DMS 273 treated with DMSO at 0.1 percent for 48 hours (cell line): ENCODE measurements at regions not wholly inside any gene's neighbourhood (a gene's known extent, or its start where the extent isn't known, plus 50 kb on each side); places are given as distances from the start of the nearest gene placed in this dataset.
A peak's percentile ranks its signal among the peaks of the same experiment; 100 is the strongest.
"Not testable (repeated sequence)": the region's sequence is repeated elsewhere in the genome, so short reads cannot be mapped to it uniquely, and the experiment has no call there.

Experiments
- DNase-seq: peaks from one replicate; lab custom pipeline; 2025; lab: John Stamatoyannopoulos, UW

GRCh38 chr6:26175033-26175427, 87.8 kb downstream of the HFE start:
- no peak for DNase-seq

GRCh38 chr6:26175428-26176181, 88.4 kb downstream of the HFE start:
- DNase-seq, result no peak

GRCh38 chr6:26179675-26180074, 92.4 kb downstream of the HFE start:
- DNase-seq, result no peak

GRCh38 chr6:26180346-26180745, 93.1 kb downstream of the HFE start:
- DNase-seq, result no peak

GRCh38 chr6:26183237-26183580, 96.0 kb downstream of the HFE start:
- DNase-seq, result no peak

GRCh38 chr6:26183581-26184366, 96.5 kb downstream of the HFE start:
- no peak for DNase-seq

- DNase-seq, result no peak
These were observed 97.2 kb downstream of the HFE start for GRCh38 chr6:26184367-26184891.

GRCh38 chr6:26185004-26185403, 97.8 kb downstream of the HFE start:
- DNase-seq, result no peak

- no peak for DNase-seq
These were observed 98.6 kb downstream of the HFE start for GRCh38 chr6:26185802-26186201.

GRCh38 chr6:26186652-26187051, 99.4 kb downstream of the HFE start:
- no peak for DNase-seq

GRCh38 chr6:26187292-26187691, 100.1 kb downstream of the HFE start:
- no peak for DNase-seq

GRCh38 chr6:26187981-26188635, 100.9 kb downstream of the HFE start:
- no peak for DNase-seq

- not testable (repeated sequence) for DNase-seq
These were observed 104.3 kb downstream of the HFE start for GRCh38 chr6:26191512-26191911.

GRCh38 chr6:26193467-26194328, 106.5 kb downstream of the HFE start:
- no peak for DNase-seq

- DNase-seq, result no peak
These were observed 107.1 kb downstream of the HFE start for GRCh38 chr6:26194329-26194701.

- DNase-seq, result no peak
These were observed 107.7 kb downstream of the HFE start for GRCh38 chr6:26194816-26195375.

- DNase-seq, result no peak
These were observed 108.2 kb downstream of the HFE start for GRCh38 chr6:26195376-26195923.

- DNase-seq, result no peak
These were observed 109.0 kb downstream of the HFE start for GRCh38 chr6:26195924-26196845.

GRCh38 chr6:26196846-26197635, 109.8 kb downstream of the HFE start:
- DNase-seq, result peak; percentile 76

GRCh38 chr6:26197636-26197932, 110.4 kb downstream of the HFE start:
- DNase-seq, result no peak
